ENCODE measurements at regions not wholly inside any gene's neighbourhood (a gene's known extent, or its start where the extent isn't known, plus 50 kb on each side); places are given as distances from the start of the nearest gene placed in this dataset.
"Not testable (repeated sequence)": the region's sequence is repeated elsewhere in the genome, so short reads cannot be mapped to it uniquely, and the experiment has no call there.

DNA sequence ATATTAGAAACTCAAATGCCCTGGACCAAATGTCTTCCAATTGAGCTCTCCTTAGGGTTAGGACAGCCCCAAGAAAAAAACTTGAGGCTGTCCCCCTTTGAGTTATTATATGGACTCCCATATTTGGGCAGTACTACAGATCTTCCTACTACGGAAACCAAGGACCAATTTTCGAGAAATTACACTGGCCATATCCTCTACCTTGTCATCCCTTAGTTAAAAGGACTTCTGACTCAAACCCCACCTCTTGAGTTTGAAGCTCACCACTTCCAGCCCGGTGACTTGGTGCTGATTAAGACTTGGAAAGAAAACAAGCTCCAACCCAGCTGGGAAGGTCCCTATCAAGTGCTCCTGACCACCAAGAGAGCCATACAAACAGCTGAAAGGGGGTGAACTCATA lies 497.0 kb upstream of the GRAMD2B start:
- intact Hi-C loops (cut with DNase I): no loop called here
- ATAC-seq: no peak
- no peak for DNase-seq

DNA sequence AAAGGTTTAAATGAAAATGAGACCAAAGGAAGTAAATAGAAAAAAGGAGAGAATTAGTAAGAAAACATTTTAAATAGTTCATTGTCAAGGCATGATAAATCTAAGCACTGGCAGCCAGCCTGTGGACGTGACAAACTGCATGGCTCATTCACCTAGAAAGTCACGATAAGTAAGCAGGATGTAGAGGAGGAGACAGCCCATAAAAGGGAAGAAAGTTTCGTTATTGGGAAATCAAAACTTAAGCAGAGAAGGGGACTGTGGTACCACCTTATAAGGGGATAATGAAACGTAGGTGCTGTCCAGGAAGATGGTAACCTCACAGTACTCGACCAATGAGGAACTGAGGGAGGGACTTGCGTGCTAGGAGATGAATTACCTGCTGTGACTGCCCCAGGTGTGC lies 494.5 kb upstream of the GRAMD2B start:
- ATAC-seq (no peak), DNase-seq (no peak)
- intact Hi-C loops (cut with DNase I): no loop called here

DNA sequence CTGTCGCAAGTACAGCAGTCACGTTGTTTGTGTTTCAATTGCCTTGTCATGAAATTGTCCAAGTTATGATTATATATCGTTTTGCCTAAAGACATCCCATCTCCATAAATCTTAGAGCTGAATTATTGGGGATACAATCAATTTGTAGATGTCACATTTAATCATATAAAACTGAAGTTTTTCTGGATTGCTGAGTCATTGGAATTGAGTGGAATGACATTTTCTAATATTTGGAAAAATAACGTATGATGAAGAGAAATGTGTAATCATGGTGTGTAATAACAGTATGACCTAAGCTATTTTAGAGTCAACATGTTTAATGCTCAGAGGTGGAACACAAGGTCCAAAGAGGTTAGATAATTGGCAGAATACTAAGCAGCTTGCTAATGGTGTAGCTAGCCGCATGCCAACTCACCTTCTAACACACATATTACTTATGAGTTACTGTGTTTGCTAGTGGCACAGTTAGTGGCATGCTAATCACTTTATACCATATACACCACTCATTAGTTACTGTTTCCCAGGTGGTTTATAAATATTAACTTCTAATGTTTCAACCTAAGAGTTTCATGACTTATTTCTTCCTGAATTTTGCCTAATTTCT lies 473.1 kb upstream of the GRAMD2B start:
- intact Hi-C loops (cut with DNase I): no loop called here

DNA sequence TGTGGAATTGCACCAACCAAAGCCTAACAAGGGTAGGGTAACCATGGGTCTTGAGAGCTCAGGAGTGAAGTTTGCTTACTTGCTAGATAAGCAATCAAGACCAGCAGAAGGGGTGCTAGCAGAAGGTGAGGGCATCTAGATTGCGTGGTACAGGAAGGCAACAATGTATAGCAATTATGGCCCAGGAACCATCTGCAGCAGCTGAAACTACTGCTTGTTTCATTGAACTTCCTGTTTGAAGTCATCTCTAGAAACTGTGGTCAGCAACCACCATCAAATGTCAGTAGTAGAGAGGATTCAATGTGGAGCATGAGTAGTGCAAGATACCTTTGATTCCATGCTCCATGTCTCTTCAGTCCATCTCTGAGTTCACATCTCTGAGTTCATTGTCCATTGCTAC lies 462.1 kb upstream of the GRAMD2B start:
- DNase-seq (no peak), ATAC-seq (no peak)
- intact Hi-C loops (cut with DNase I): no loop called here

More for the DNA sequence above, 473.1 kb upstream of the GRAMD2B start:
- DNase-seq (no peak), ATAC-seq (no peak)

DNA sequence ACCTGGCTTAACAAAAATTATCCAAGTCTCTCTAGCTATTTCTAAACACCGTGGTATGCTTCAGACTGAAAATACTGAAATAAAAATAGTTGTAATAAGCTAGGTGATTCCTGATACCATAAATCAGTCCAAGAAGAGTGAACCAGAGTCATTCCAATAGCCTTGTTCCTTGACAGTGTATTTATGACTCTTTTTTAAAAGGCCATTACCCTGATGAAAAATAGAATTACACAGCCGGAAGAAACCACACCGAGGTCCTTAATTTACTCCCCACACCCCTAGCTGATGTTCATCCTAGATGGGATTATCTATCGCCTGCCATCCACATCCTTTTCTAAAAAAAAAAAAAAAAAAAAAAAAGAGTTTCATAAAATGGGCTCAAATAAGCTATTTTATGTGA lies 457.6 kb upstream of the GRAMD2B start:
- ATAC-seq (no peak), DNase-seq (no peak)
- intact Hi-C loops (cut with DNase I): no loop called here

DNA sequence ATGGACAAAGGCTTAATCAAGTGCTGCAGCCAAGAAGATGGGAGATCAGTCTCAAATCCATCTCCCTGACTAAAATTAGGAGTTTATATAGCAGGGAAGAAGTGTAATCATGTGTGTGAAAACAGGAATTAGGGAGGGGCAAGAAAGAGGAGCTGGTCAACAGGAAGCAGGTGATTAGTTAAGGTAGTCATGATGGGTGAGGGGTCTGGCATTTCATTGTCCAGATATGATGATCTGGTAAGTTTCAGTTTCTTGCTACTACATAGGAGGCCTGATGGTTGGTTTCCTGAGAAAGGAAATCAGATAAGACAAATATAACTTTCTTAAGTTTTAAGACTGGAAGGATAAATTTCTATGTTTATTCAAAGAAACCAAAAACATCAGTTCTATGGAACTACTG lies 455.6 kb upstream of the GRAMD2B start:
- no peak for ATAC-seq

DNA sequence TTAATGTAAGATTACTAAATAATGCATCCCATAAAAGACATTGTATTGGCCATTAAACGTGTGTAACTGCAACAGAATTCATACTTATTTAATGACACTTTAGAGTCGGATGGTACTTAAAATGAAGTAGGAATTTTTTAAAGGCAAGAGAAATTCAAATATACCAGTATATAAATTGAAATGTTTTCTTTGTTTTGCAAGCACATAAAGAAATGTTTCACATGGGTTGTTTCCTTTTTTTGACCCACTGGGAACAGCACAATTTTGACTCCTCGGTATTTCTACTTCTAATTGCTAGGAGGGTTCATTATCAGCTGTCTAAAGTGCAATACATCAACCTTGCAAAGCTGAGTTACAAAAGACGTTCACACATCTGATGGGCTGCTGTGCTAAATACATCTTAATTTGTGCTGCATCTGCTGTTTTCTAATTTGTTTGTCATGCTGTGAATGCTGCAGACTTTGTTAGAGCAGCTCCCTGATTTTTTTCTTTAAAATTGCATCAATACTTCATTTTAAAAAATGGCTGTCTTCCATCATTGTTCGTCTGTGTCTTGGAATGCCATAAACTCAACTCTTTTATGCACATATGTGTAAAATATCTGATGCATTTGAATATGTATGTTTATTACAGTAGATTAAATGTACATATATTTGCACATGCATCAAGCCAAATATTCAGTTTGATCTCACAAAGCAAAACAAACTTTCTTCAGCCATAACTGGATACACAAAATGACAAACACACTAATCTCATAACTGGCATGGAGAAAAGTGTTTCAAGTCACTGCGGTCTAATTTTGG lies 454.0 kb upstream of the GRAMD2B start:
- no peak for ATAC-seq

More for the DNA sequence above, 455.6 kb upstream of the GRAMD2B start:
- intact Hi-C loops (cut with DNase I): no loop called here
- no peak for DNase-seq

DNA sequence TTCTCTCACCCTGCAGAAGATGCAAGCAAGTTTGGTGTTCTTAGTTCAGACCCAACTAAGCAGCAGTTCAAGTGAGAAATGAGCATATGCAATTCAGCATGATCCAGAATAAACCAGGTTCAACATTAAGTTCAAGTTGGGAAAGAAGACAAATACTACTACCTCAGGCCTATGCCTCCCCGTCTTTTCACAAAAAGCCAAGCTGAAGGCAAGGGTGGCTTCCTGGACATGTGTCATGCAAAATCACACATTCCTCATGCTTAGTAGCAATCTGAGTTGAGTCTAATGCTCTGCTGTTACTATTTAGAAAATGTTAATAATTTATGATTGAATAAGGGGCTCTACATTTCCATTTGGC lies 453.4 kb upstream of the GRAMD2B start:
- no peak for DNase-seq
- intact Hi-C loops (cut with DNase I): no loop called here
- ATAC-seq: no peak

More for the DNA sequence above, 454.0 kb upstream of the GRAMD2B start:
- intact Hi-C loops (cut with DNase I): no loop called here
- no peak for DNase-seq

DNA sequence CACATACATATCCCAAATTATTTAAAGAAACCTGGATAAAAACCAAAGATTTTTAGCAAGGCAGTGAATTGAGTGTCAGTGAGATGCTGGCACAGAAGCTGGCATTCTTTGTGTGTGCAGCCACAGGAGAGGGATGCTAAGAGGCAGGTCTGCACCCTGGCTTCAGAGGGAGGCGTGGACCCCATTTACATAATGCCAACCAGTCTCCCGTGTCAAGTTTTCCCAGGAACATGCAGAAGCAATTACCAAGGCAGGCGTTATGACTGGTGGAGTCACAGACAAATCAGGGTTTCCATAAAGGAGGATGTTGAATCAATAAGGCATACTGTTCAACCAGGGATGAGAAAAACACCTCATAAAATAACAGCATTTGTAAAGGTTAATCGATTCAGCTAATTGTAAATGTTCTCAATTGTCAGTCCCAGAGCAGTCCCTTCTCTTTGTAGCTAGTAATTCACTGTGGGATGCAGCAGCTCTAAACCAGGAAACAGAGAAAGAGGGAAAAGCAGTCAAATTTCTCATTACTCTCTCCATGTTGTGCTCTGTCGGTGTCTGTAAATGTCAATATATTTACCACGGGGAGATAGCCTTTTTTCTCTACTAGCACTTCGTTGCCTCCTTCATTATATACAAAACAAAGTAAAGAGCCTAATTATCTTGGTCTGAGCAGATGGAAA lies 452.4 kb upstream of the GRAMD2B start:
- no peak for ATAC-seq
- DNase-seq: no peak
- intact Hi-C loops (cut with DNase I): no loop called here

DNA sequence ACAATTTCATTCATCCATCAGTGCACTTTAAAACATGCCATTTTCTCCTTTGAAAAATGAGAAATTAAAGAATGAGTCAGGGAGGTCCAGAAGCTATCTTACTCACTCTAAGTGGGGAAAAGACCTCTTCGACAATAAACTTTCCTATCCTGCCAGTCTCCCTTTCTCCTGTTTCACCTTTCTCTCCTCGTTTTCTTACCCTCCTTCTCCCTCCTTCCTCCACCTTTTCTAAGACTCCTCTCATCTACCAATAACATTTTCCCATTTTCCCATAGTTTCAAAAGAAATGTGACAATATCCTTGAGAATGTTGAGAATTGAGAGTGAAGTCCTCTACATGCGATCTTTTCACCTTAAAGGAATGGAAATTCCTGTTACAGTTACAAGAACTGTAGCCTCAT lies 450.5 kb upstream of the GRAMD2B start:
- intact Hi-C loops (cut with DNase I): no loop called here
- no peak for ATAC-seq
- no peak for DNase-seq

DNA sequence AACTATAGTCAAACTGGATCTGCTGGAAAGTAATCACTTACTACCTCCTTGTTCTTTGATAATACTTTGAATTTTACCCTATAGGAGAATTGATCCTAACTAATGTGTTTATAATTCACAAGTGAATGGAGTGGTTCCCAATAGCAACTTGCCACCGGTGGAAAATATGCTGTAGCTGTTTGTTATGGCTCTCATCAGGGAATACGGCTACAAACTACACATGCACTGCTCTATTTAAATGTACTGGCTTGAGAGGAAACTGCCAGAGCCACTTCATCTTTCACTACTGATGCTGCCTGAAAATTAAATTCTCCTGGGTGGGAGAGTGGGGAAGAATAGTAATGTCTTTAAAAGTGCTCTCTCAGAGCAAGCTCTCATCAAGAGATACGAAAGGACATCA lies 448.5 kb upstream of the GRAMD2B start:
- ATAC-seq: no peak
- no peak for DNase-seq
- intact Hi-C loops (cut with DNase I): no loop called here

DNA sequence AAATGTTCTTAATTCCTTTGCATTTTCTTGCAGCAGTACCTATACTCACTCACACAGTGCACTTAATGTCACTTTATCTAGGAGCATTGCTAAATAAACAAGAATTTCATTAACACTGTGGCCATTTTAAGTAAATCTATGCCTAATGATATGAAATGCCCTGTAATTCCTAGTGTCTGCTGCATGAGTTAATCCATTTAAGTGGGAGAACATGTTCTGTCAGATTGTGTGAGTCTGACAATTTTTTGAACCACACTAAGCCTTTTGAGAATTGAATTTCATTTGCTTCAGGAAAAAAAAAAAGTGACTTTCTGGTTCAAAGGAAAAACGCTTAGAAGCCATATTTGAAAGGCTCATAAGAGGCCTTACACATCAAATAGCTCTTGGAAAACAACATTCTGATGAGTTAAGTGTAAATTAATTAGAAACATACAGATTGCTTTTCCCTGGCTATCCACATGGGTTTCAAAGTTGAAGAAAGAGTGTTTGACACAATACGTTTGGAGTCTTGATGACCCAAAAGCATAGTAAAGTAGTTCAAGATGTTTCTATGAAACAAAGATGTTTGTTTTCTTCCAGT lies 446.7 kb upstream of the GRAMD2B start:
- no peak for ATAC-seq
- no peak for DNase-seq
- intact Hi-C loops (cut with DNase I): no loop called here

DNA sequence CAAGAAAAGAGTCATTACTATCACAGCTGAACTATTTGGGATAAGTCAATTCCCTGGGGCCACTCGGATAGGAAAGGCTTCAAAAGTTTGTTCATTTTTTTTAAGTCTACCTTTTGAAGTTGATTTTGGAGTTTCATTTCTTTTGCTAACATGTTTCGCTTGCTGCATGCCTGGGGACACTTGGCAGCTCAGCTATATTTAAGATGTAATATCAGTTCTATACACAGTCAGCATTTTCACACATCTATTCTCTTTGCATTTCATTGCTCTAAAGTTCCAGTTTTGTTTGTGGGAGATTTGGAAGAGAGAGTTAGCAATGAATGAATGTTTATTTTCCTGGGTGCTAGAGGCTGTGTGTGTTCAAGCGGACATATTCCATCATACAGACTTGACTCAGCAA lies 445.2 kb upstream of the GRAMD2B start:
- no peak for DNase-seq
- intact Hi-C loops (cut with DNase I): no loop called here
- ATAC-seq: no peak

DNA sequence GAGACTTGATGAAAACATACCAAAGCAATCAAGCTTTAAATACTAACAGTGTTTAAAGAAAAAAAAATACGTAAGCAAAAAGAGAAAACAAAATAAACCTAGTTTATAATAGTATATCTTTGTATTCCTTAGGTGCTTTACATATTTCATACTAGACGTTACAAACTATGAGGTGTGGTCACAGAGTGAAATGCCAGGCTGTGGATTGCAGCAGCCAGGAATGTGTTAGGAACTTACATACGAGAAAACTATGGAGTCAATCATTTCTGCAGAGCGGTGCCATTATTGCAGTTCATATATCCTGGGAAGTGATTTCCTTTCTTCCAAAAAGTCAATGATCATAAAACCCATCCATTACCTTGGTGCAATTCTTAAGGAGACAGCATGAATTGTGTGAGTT lies 443.6 kb upstream of the GRAMD2B start:
- ATAC-seq: no peak
- intact Hi-C loops (cut with DNase I): no loop called here

DNA sequence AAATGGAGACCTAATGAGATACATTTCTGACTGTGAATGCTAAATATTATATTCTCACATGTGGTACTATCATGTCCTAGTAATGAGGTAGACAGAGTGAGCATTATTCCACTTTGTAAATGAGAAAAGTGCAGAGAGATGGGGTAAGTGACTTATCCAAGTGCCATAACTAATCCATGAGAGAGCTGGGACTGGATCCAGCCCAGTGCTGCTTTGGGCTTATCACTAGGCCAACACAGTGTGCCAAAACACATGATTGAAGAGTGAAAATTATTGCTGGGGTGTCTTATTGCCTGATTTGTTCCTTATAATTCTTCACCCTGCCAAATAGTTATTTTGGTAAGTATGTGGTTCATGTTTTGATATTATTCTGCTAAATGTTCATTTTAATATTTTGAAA lies 442.2 kb upstream of the GRAMD2B start:
- DNase-seq: no peak

More for the DNA sequence above, 443.6 kb upstream of the GRAMD2B start:
- DNase-seq: no peak

DNA sequence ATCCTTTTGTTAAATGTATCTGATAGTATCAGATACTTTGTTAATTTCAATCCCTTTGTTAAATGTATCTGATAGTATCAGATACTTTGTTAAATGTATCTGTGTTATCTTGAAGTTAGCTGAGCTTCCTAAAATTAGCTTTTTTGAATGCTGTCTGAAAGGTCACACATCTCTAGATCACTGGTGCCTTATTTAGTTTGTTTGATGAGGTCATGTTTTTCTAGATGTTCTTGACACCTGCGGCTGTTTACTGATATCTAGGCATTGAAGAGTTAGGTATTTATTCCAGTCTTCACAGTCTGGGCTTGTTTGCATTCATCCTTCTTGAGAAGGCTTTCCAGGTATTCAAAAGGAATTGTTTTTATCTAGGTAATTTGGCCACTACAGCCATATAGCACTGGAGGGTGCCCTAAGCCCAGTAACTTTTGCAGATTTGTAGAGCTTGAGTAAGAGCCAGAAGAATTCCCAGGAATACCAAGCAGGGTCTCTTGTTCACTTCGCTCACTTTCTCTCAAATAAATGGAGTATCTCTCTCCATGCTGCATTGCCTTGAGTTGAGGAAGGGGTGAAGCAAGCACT lies 435.4 kb upstream of the GRAMD2B start:
- ATAC-seq: no peak
- intact Hi-C loops (cut with DNase I): no loop called here
- DNase-seq: no peak

More for the DNA sequence above, 442.2 kb upstream of the GRAMD2B start:
- intact Hi-C loops (cut with DNase I): no loop called here
- peak; percentile 76 to 77 for ATAC-seq

DNA sequence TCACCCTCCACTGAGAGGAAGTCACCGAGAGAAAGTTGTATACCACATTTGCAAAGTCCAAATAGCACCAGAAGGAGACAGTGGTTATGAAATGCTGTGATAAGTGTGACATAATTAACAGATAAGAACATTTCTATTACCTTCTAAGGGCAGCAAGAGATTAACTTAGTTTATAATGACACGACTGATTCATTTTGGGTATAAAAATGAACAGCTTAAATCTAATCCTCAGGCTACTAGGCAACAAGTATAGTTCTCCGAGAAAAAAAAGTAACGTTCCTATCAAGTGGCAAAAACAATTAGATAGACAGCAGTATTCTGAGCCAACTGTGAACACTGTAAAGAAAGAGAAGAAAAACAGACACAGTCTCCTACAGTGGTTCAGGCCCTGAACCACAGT lies 431.2 kb upstream of the GRAMD2B start:
- DNase-seq: no peak
- no peak for ATAC-seq
- intact Hi-C loops (cut with DNase I): no loop called here

DNA sequence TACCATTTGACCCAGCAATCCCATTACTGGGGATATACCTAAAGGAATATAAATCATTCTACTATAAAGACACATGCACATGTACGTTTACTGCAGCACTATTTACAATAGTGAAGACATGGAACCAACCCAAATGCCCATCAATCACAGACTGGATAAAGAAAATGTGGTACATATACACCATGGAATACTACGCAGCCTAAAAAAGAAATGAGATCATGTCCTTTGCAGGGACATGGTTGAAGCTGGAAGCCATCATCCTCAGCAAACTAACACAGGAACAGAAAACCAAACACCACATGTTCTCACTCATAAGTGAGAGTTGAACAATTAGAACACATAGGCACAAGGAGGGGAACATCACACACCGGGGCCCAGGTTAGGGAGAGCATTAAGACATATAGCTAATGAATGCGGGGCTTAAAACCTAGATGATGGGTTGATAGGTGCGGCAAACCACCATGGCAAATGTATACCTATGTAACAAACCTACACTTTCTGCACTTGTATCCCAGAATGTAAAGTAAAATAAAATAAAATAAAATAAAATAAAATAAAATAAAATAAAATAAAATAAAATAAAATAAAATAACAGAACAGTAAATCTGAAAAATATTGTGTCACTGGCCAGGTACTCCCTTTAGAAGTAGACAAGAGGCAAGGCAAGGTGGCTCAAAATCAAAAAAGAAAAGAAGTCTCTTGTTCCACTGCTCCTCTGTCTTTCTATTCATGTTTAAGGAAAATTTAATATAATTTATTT lies 423.8 kb upstream of the GRAMD2B start:
- ATAC-seq; DNase-seq; intact Hi-C loops (cut with DNase I): not testable (repeated sequence)

DNA sequence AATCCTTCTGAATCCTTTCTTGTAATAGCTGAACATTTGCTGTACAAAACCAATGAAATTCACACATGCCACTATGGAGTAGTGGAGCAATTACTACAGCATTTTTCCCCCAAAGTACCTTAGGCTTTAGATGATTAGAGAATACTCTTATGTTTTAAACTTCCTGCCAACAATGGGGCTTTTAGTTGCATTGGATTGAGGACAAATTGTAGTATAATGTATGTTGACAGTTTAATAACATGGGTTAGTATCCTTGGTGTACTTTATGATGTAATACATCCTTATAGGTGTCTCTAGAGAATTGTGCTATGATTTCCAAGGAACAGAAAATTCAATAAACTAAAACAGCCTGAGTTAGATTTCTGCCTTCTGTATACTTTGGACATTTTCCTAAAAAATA lies 422.7 kb upstream of the GRAMD2B start:
- DNase-seq (no peak), ATAC-seq (no peak)
- intact Hi-C loops (cut with DNase I): no loop called here

Data from left cardiac atrium (tissue), 4 donors.